HL-60 (cell line): ENCODE measurements at regions not wholly inside any gene's neighbourhood (a gene's known extent, or its start where the extent isn't known, plus 50 kb on each side); places are given as distances from the start of the nearest gene placed in this dataset.

Source experiments
- CTCF ChIP-seq: IDR thresholded peaks from one replicate; pipeline ENCODE4 v1.5.1; 2011; ENCODE audit warnings: low read length, control low read depth, inconsistent platforms; ENCODE audit not compliant: insufficient read depth
- GABPA ChIP-seq: IDR thresholded peaks from 2 replicates; pipeline ENCODE4 v1.6.1; 2012; ENCODE audit warnings: low read depth
- REST ChIP-seq: IDR thresholded peaks from 2 replicates; pipeline ENCODE4 v1.6.1; 2012; ENCODE audit warnings: low read depth; ENCODE audit not compliant: insufficient replicate concordance

GRCh38 chr5:117195076-117195475 is 620.5 kb upstream of the SEMA6A start:
- TF ChIP-seq CTCF, result no peak
- no peak for TF ChIP-seq REST
- TF ChIP-seq GABPA, result no peak
